HG02885 (cell line): ENCODE measurements at regions not wholly inside any gene's neighbourhood (a gene's known extent, or its start where the extent isn't known, plus 50 kb on each side); places are given as distances from the start of the nearest gene placed in this dataset.

Experiments used
- ATAC-seq: cut with Tn5 transposase; IDR thresholded peaks from one replicate; pipeline ENCODE4 v1.9.1; 2021; ENCODE audit warnings: mild to moderate bottlenecking; ENCODE audit not compliant: unreplicated experiment, poor library complexity

DNA sequence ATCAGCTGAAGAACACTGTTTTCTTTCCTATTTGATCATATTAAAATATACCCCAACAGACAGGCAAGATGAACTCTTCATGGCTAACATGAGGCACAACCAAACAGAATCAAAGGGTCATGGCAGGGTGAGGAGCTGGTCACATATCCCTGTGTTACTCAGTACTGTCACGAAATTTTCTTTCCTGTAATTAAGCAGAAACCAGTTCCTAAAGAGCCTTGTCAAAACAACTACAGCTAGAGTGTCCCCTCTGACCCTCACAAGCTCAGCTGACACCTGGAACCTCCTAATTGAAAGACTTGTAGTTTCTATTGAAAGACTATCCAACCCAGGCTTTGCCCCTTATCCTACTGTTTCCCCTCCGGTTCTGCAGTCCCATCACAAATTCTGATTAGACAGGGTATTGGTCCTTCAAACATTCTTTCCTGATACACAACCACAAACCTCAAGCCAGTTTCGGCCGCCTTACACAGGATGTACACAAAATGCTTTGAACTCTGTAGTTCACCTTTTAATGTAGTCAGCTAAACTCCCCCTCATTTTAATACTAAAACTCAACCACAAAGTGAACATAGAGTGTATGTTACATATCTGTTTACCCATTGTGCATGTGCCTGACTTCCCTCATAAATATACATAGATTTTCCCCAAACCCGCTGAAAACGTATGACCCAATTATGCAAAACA, 651.9 kb downstream of the MRPL39 start:
- peak; percentile 94 for ATAC-seq

GRCh38 chr21:24948186-24948585, 659.1 kb downstream of the MRPL39 start:
- no peak for ATAC-seq

GRCh38 chr21:24945910-24946309, 661.4 kb downstream of the MRPL39 start:
- ATAC-seq = no peak

GRCh38 chr21:24941316-24942185, 665.7 kb downstream of the MRPL39 start:
- no peak for ATAC-seq

- ATAC-seq = no peak
These were observed 668.0 kb downstream of the MRPL39 start for GRCh38 chr21:24939291-24939690.

- no peak for ATAC-seq
These were observed 668.7 kb downstream of the MRPL39 start for GRCh38 chr21:24938573-24938972.

GRCh38 chr21:24935991-24936390, 671.3 kb downstream of the MRPL39 start:
- no peak for ATAC-seq

DNA sequence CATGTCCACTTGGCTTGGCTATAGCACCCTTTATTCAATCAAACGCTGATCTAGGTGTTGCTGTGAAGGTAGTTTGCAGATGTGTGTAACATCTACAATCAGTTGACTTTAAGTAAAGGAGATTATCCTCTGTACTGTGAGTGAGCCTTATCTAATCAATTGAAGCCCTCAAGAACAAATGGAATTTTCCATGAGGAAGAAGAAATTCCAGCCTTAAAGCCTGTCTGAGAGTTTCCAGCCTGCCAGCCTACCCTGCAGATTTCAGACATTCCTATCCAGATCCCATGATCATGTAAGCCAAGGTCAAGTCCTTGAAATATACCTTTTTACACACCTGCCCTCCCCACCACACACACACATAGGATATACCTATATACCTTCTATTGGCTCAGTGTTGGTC, 696.7 kb downstream of the MRPL39 start:
- ATAC-seq = no peak

GRCh38 chr21:24903994-24904635, 703.2 kb downstream of the MRPL39 start:
- no peak for ATAC-seq

GRCh38 chr21:24899138-24899537, 708.1 kb downstream of the MRPL39 start:
- ATAC-seq = peak; percentile 62

DNA sequence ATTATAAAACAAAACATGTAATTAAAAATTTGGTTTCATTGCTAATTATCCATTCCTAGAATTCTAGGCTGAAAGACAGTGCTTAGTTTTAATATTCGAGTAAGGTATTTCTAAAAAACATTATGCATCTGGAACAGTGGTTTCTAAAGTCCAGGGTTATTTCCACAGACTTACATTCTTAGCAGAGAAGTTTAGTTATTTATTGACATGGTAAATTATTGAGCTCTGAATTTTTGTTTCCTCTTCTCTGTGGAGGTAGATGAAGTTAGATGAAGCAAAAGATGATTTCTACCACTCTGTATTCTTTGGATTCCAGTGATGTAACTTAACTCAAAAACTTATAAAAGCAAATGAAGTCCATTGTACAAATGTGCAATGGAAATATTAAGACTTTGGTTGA, 709.4 kb downstream of the MRPL39 start:
- no peak for ATAC-seq

DNA sequence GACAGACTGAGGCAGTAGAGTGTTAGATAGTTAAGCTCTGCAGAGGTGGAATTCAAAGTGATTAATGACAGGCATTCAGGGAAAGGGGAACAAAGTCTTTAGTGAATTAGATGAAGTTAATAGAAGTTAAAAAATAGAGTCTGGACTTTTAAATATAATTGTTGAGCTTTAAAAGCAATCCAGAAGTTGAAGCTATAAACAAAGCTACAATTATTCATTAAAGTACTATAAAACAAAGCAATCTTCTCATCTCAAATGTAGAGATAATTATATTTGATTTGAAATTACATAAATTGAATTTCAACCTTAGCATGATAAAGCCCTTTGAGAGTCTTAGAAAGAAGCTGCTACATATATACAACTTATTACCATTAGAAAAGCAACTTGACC, 710.6 kb downstream of the MRPL39 start:
- ATAC-seq = no peak

- ATAC-seq = peak; percentile 77
These were observed 711.2 kb downstream of the MRPL39 start for GRCh38 chr21:24895885-24896734.

GRCh38 chr21:24894324-24894723, 713.0 kb downstream of the MRPL39 start:
- no peak for ATAC-seq

DNA sequence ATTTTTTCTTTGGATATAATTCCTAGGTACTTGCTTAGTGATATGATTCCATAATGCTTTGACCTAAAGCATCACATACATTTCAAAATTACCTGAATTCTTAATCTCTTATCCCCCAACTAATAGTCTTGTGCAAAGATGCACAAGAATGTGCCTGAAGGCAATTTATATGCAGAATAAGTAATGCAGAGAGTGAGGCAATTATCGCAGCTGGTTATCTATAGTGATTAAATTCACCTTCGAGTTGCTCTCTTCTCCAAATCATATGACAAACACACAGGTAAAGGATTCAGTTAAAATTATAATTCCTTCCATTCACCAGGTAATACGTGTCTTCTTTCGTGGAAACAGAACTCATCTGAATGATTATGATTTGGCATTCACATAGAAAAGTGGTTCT, 717.3 kb downstream of the MRPL39 start:
- no peak for ATAC-seq

DNA sequence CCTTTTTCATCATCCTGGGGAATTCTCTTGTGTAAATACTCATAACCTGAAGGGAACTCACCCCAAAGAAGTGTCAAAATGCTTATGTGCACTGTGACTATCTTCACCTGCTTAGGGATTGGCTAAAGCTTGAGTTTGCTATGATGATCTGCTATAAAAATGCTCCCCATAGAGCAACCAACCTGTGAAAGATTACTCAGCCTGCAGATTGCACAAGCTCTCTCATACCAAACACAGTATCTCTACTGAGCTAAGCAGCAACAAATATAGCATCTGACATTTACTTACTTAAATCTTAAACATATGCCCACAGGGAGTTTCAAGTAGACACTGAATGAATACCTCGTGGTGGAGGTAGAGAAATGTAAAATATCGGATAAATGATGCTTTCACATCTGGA, 725.8 kb downstream of the MRPL39 start:
- no peak for ATAC-seq

GRCh38 chr21:24870633-24871032, 736.6 kb downstream of the MRPL39 start:
- no peak for ATAC-seq

DNA sequence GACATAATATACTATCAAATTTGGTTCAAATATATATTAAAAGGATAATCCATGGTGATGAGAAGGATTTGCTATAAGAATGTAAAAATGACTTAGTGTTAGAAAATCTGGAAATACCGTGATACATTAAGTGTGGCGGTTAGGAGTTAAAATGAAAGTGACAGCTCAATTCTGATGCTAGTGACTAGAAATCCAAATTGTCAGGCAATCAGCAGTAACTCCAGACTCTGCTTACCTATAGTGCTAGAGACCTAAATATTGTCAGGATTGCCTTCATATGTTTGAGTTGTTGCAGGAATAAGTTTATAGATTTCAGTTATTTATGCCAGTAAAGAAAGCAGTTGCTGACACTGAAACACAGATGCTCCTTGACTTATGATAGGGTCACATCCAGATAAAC, 737.4 kb downstream of the MRPL39 start:
- no peak for ATAC-seq

DNA sequence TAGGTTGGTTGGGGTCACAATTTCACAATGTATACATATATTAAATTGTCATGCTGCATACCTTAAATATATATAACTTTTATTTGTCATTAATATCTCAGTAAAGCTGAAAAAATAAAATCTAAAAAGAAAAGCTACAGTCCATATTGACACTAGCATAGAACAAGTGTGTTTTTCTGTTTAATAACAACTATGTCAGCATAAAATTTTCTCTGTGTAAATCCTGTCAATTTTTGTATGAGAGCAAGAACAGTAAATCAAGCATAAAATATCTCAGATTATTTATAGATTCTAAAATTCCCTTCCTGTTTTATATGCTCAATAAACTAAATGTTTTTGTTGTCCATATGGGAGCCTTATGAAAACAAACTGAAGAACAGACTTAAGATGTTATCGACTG, 739.2 kb downstream of the MRPL39 start:
- no peak for ATAC-seq

DNA sequence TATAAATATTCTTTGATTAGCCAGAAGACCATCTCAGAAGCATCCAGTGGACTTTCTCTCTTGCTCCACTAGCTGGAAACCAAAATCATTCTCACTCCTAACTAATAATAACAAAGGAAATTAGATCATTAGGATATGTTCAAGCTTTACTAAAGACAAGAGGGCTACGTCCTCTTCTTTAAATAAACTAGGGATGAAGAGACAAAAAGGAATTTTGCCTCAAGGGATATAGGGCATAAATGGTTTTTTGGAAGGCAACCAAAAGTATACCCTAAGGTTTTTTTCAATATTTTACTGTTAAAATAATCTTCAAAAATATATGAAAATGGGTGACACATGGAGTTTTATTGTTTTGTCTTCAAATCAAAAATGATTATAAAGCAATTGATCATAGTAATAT, 745.8 kb downstream of the MRPL39 start:
- no peak for ATAC-seq
